Inferior parietal cortex (tissue), 1 donor: ENCODE measurements at regions not wholly inside any gene's neighbourhood (a gene's known extent, or its start where the extent isn't known, plus 50 kb on each side); places are given as distances from the start of the nearest gene placed in this dataset.
"Not testable (repeated sequence)": the region's sequence is repeated elsewhere in the genome, so short reads cannot be mapped to it uniquely, and the experiment has no call there.

ENCODE experiments used
- DNase-seq: peaks from one replicate; pipeline ENCODE4 v3.0.0-alpha.2; 2016; ENCODE audit errors: extremely low spot score

GRCh38 chr17:22496450-22496849 is 804.1 kb downstream of the KCNJ18 start:
- DNase-seq: no peak

GRCh38 chr17:22503322-22503899 is 811.1 kb downstream of the KCNJ18 start:
- no peak for DNase-seq

DNA sequence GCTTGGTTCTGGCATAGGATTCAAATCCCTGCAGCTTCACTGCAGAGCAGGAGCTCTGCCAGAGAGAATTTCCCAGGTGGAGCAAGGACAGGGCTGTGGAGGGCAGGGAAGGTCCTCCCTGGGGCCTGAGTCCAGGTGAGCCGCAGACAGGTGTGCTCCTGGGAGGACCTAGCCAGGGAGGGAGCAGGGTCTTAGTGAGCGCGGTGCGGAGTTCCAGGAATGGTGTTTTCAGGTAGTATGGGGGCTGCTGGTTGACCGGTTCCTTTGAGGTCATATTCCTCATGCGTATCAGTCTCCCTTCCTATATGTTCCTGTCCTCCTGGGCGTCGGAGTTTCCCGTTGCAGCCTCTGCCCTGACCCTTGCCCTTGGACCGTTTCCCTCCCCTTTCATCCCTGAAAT is 813.3 kb downstream of the KCNJ18 start:
- DNase-seq: no peak

GRCh38 chr17:22506231-22506630 is 813.9 kb downstream of the KCNJ18 start:
- DNase-seq: no peak

DNA sequence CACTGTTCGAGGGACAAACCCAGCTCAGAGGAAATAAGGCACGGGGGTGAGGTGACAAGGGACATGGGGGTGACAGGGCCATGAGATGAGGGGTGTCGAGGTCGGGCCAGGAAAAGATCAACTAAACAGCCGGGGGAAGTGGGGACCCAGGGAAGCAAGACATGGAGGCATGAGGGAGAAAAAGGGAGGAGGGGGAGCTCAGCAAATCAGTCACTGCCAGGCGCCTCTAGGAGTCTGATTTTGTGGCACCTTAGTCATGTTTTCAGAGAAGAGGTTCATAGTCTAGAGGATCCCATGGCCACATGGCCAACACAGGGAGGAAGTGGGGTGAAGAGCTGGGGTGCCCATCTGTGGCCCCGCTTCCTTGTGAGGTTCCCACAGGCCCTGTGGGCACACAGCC is 814.5 kb downstream of the KCNJ18 start:
- DNase-seq: no peak

GRCh38 chr17:22507823-22508222 is 815.5 kb downstream of the KCNJ18 start:
- DNase-seq: no peak

DNA sequence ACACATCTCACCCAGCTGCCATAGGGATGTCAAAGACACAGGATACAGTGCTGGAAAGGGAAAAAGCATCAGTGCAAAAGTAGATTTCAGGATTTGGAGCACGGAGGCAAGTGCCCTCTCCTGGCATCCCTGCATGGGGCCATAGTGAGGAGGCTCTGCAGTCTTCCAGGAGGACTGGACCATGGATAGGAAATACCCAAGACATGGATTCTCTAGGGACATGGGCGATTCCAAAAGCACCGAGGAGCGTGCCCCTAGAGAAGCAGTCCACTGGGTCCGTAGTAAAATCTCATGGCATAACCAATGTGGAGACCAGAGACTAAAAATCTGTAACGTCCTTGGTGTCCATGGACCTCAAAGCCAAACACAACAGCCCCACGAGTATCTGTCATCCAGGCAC is 818.2 kb downstream of the KCNJ18 start:
- no peak for DNase-seq

DNA sequence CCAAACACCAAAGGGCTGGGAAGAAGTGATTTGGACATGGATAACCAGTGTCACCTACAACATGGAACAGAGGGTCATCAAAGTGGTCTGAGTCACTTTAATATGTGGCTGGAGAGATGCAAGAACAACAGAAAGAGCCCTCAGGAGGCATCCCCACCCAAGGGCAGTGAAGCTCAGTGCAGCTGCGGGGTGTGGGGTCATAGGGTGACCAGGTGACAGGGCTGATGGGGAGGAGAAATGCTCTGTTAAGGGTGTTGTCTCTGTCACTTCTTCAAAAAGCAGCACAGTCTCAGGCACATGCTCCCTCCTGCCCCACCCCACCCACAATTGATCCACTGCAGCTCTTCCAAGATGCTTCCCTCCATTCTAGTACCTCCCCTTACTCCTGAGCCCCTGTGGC is 819.1 kb downstream of the KCNJ18 start:
- DNase-seq: no peak

- DNase-seq: no peak
These were observed 819.7 kb downstream of the KCNJ18 start for GRCh38 chr17:22512057-22512456.

DNA sequence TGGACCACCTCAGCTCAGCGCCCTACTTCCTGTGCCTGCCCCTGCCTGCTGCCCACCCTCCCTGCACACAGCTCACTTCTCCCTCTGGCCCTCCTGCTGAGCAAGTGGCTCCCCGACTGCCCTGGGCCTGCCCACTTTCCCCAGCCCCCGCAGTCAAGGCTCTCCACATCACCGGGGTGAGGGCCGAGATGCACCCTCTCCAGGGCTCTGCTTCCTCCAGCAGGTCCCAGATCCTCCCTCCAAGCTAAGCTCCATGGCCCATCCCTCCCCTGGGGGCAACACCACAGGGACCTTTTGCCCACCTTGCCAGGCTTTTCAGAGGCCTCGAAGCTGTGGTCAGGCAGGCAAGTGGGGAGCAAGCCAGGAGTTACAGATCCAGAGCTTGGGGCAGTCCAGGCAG is 820.2 kb downstream of the KCNJ18 start:
- no peak for DNase-seq

- no peak for DNase-seq
These were observed 820.7 kb downstream of the KCNJ18 start for GRCh38 chr17:22512997-22513538.

DNA sequence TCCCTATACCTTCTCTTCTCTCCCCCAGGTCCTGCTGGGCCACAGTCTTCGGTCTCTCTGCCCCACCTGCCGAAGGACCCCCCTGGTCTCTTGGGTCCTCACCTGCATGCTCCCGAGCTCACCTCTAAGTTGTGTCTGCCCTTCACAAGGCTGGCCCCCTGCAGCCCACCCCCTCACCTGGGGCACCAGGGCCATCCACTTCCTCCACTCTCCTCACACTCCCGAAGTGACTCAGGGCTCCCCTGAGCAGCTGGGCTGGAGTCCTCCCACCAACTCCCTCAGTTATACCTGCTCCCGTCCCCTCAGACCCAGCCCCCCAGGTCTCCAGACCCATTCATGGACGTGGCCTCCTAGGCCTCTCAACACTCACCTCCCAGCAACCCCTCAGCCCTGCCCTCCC is 822.0 kb downstream of the KCNJ18 start:
- no peak for DNase-seq

GRCh38 chr17:22514767-22515320 is 822.5 kb downstream of the KCNJ18 start:
- no peak for DNase-seq

DNA sequence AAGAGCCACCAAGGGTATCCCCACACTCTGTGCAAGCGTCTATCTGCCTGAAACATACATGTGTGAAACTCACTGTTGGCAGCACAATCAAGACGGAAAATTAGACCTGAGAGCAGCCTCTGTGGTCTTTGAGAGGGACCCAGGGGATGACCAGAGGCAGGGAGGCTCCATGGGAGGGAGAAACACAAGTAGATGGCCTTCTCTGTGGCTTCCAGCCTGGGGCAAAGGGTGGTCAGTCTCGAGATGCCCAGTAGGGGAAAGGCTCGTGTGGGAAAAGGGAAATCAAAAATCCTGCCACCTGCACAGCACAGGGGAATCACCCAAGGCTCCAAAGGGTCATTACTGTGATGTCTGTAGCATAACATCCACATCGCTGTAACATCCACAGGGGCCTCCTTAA is 823.3 kb downstream of the KCNJ18 start:
- DNase-seq: no peak

- no peak for DNase-seq
These were observed 824.7 kb downstream of the KCNJ18 start for GRCh38 chr17:22516861-22517636.

- DNase-seq: no peak
These were observed 825.4 kb downstream of the KCNJ18 start for GRCh38 chr17:22517716-22518115.

DNA sequence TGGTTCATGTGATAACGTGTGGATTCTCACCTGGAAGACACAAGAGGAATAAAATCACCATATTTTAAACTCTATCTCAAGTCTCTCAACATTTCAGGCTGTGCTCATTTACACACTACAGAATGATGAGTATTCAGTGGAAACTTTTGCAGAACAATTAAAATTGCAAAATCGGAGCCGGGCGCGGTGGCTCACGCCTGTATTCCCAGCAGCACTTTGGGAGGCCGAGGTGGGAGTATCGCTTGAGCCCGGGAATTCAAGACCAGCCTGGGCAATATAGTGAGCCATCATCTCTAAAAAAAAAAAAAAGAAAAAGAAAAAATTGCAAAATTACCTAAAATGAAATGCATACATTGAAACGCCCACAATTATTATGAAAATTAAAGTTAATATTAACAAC is 825.9 kb downstream of the KCNJ18 start:
- no peak for DNase-seq

DNA sequence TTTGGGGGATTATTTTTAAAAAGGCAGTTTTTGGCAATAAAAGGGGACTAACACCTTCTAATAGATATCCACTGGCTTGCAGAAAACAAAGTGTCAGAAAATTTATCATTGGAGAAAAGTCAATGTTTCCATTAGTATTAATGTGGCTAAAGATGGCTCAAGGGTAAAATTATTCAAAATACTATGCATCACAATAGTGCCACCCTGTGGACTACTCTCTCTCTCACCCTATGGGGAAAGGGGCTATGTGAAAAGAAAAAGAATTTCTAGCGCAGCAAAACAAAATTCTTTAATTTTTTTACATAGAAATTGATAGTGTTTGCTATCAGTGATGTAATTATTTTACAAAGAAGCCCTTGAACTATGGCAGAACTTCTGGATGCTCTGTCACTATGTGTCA is 856.5 kb downstream of the KCNJ18 start:
- not testable (repeated sequence) for DNase-seq

DNA sequence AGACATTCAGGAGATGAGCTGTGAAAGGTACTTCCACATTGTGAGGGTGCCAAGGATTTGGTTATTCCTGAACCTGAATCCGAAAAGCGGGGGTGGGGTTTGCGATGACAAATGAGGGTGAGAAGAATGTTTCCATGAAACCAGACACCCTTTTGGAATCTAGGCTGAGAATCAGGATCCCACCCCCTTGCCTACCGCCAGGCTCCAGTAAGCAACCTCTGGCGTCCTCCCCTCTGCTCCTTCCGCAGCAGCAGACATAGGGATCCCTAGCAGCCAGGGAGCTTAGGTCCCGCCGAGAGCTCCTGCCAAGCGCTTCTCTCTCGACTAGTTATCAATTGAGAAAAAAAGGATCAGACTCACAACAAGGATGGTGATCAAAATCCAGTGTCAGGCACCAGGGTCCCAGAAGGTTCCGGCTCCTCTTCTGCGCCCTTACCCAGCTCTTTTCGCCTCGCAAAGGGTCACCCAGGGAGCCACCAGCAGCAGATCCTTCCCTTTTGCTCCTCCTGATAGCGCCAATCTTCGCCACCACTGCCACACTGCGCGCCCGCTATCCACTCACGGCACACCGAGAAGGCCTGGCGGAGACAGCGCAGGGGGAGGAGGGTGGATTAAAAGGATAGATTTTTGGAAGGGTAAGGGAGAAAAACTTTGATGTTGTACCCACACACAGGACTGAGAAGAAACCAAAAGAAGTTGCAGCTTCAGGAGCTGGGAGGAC is 859.5 kb downstream of the KCNJ18 start:
- DNase-seq: not testable (repeated sequence)

GRCh38 chr17:22569459-22570143 is 877.3 kb downstream of the KCNJ18 start:
- no peak for DNase-seq

DNA sequence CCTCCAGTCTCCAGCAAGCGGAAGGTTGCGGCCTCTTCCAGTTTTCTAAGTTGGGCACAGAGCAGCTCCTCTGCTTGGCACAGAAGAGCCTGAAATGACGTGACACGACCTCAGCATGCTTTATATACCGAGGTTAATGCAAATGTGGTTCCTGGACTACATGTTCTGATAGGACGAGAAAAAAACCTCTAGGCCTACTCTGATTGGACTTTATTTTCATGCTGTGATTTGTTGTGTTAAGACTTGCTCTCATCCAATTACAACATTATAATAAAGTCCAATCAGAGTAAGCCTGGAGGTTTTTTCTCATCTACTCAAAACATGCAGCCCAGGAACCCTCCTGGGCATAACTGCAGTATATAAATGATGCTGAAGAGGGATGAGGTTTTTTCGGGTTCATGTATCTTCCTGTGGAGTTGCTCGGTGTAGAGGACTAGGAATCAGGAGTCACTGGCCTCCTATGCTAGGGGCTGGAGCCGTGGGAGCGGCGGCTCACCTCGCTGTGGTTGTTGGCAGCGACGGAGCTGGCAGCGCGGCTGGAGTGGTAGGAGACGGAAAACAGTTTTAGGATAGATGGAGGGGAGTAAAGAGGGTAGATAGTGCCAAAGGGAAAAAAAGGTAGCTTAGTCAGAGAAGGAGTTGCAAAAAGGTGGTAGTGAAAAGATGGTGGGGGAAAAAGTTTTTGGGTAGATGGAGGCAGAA is 878.0 kb downstream of the KCNJ18 start:
- no peak for DNase-seq
